ENCODE measurements at regions not wholly inside any gene's neighbourhood (a gene's known extent, or its start where the extent isn't known, plus 50 kb on each side); places are given as distances from the start of the nearest gene placed in this dataset.

DNA sequence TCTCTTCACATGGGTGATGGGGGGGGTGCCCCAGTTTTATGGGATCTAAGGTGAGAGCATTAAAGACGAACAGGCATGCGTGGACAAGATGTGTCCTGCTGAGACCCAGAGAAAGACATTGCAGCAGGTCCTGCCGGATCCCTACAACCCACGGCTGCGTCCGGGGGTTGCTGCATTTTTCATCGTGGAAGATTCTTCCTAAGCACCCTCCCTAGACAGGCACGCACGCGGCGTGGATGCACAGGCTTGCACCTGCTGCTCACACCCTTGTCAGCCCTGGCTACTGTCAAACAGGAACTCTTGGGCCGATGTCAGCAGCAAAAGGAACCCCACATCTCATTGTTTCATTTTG is 280.6 kb upstream of the RTL1 start:
- no peak for DNase-seq

DNA sequence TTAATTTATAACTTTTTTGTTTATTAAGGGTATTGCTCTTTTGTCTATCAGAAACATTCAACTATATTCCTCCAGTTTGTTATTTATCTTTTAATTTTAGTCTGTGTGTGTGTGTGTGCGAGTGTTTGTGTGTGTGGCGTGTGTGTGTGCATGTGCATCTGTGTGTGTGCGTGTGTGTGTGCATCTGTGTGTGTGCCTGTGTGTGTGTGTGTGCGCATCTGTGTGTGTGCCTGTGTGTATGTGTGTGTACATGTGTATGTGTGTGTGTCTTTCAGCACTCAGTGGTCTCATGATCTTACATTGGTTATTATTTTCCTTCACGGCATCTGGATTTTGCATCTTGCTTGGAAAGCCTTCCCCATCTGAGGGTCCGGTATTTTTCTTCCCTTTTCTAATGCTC is 281.1 kb upstream of the RTL1 start:
- no peak for DNase-seq

DNA sequence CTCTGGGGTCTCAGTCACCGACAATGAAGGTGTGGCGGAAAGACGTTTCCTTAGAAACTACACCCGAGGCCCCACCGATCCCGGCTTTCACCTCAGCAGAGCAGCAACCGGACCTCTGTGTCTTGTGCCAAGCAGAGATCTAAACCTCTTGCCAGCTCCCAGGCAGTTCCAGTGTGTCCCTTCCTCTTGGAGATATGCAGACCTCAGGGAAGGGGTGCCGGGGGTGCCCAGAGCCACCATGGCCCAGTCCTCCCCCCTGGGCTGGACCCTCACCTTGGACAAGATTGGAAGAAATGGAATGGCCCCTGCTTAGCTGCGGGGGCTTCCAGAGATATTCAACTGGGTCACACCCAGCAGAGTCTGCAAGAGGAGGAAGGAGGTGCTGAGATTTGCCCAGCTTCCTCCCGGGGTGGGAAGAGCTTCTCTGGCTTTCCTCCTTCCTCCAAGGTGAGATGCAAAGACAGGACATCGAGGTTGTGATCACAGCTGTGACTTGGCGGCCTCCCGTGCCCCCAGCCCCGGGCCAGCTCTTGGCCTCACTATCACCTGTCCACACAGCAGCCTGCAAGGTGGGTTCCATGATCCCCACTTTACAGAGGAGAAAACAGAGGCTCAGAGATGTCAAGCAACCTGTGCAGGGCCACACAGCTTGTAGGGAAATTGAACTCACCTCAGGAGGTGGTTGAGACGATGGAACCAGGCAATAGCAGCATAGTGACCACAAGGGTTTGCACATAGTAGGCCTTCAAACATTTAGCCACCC is 281.7 kb upstream of the RTL1 start:
- no peak for DNase-seq

DNA sequence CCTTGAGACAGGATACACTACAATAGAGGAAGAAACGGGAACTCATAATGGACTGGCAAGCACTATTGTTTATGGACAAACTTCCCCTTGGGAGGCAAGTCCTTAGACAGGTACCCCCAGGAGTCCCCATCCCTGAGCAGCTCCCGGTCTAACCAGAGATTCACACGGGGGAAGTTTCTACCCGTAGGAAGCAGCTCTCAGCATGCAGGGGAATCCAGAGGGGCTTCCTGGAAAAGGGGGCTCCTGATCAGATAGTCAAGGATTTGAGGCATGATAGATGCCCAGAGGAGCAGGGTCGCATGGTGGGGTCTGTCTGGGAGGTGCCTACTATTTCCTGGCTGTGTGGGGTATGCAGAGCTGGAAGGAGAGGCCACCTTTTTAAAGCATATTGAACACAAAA is 282.4 kb upstream of the RTL1 start:
- DNase-seq, result no peak

DNA sequence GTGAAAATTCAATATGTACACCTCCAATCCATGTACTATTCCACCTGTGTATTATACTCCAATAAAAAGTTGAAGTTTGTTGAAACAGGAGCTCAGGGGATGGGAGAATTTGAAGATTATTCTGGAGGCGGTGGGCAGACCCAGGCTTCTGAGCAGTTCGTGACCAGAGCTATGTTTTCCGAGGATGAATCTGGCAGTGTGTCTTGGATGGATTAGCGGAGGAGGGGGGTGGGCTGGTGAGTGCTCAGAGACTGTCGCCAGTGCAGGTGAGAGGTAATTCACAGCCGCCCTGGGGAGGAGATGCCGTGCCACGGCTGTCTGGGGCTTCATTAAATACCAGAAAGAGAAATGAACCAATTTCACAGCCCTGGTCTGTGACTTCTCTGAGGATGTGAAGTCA is 283.0 kb upstream of the RTL1 start:
- DNase-seq, result peak; percentile 82

DNA sequence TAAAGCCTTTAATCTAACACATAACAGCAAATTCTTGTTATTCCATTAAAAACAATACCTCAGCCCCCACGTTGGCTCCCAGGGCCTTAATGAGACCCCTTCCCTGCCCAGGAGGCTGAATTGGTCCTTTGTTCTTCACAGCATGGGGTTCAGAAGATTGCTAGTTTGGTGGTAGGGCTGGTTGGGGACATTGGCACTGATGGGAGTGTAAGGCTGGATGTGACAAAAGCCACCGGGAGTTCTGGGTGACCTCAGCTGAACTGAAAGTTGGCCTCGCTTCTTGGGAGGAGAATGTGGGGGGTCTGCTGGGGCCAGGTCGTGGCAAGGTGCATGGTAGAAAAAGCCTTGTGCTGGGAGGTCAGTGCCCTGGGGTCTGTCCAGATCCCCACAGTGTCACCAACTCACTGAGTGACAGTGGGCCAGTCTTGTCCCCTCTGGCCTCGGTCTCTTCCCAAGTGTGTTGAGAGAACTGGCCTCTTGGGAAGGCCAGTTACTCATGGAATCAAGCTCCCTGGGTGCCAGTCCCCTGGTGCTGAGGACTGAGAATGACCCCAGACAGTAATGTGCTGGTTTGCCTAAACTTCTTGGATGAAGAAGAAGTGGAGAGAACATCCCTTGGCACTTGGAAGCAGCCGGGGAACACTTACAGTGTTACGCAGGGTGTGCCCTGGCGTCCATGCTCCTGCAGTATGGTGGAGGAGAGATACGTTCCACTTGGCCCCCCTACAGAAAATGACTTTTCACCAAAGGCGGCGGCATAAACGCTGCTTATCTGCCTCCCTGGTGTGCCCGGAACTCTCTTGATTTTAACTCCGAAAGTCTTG is 283.7 kb upstream of the RTL1 start:
- DNase-seq, result peak; percentile 87

DNA sequence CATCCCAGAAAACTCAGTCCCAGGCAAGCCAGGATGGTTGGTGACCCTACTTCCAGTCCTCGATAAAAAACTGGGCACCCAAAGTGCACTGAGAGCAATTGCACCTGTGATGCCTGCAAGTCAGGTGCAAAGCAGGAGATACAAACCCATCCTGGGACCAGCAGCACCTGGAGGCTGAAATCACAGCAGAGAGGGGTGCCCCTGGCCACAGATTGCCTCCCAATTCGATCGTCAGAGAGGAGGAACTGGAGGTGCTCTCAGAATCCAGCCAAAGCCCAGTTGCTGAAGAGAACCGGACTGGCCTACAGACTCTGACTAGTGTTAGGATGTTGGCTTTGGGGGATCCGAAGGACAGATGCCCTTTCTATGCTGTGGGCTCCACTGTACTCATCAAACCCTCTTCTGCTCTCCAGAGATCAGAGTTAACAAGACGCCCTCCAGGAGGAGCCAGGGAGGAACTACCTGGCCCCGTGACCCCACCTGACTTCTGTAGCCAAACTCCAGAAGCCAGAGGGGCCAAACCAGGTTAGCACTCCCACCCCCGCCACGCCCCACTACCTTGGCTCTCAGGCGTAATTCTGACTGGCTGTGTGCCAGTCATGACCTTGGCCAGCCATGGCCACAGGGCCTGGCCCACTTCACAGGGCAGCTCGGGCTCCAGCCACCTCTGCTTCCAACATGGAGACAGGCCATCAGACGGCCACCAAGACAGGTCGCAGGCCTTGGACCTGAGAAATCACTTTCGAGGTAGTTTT is 284.5 kb upstream of the RTL1 start:
- DNase-seq, result no peak

DNA sequence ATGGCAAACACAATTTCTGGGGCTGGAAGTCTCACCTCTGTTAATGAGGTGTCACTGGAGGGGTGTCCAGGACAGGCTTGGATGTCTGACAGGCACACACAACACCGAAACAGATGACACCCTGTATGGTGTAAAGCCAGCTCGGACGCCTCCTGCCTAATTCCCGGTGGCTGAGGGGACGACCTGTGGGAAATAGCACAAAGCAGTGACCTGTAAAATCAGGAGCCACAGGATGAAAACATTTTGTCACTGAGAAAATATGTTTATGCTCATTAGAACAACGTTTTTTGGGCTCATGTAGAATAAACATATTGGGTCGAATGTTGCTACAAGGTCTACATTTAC is 285.0 kb upstream of the RTL1 start:
- no peak for DNase-seq

DNA sequence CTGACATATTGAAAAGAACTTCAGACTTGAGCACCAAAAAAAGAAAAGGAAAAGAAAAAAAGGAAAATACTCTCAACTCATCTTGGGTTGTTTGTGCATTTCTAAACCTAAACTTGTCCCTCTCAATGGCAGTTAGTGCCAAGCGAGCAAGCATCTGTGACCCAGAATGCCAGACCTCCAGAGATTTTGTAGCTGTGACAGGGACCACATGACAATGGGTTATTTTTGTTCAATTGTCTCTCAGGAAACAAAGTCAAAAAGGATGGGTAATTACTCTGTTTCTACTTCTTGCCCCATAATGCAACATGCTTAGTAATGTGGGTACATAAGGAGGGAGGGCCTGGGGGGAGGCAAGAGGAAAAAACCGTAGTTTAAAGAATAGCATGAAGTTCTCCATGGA is 285.7 kb upstream of the RTL1 start:
- DNase-seq, result no peak

DNA sequence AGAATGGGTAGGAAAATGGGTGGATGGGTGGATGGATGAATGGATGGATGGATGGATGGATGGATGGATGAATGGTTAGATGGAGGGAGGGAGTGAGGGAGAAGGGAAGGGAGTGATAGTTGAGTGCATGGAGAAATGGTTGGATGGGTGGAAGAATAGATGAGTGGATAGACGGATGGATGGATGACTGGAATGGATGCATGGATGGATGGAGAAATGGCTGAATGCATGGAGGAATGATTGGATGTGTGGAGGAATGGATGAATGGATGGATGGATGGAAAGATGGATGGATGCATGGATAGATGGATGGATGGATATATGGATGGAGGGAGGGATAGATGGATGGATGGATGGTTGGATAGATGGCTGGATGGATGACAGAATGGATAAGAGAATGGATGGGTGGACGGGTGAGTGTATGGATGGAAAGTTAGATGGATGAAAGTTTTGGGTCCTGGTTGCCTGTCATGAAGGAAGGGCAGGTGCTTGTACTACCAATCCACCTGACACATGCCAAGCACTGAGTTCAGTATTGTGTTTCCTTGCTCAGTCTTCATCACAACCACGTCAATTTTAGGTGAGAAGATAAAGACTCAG is 286.5 kb upstream of the RTL1 start:
- DNase-seq, result no peak

DNA sequence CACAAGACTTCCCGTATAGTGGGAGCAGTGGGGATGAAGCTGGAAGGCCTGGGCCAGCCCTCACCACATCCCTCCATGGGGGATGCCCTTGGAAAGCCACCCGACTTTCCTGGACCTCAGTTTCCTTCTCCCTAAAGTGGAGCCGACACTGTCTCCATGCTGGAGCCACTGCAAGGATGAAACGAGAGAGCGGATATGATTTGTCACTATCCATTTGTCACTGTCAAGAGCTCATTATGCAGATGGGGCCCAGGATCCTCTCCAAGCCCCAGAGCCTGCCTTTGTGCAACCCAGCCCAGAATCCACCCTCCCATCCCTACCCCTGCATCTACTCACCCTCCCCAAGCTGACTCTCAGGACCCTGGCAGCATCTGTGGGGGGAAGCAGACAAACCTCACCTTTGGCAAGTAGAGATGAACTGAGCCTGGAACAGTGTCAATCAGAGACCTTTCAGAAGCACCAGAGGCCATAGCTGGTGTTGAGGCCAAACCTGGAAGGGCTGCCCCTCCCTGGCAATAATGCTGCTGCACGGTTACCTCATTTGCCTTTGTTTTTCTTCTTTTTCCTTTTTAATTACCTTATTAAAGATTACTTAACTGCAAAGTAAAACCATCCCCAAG is 287.7 kb upstream of the RTL1 start:
- no peak for DNase-seq

DNA sequence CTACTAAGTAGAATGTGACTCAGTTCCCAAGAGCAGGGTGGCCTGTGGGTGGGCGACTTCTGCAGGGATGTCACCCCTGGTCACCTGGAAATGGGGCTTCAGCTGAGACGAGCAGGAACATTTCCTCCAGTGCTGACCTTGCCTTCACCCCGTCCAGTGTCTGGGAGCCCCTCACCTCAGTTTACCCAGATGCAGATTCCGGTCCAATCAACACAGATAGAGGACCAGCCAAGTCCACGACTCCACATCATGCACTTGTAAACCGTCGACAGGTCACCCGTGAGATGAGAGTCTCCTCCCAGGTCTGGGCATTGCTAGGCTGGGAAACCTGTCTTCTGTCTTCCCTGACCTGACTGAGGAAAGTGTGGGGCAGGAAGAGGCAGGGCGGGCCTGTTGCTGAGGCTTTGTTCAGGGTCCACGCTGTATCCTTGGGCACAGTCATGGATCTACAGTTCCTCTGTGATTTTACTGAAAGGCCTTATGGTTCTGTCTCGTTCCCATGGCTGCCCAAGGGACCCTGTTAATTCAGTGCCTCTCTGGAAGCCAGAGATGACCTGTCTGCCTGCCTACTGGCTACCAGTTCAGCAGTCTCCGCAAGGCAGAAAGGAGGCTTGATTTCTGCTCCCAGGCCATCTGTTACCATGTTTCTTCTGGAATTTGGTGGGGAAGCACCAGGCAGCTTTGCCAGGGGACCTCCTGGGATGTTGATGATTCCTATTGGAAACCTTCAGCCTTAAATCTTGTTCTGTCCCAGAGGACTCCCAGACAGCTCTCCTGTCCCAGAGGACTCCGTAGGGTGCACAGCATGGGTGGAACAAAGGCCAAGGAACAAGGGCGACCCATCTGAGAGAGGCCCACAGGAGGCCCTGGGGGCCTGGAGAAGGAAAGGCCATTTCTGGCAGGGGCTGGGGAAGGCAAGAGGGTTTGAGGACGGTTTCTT is 288.5 kb upstream of the RTL1 start:
- DNase-seq, result no peak

DNA sequence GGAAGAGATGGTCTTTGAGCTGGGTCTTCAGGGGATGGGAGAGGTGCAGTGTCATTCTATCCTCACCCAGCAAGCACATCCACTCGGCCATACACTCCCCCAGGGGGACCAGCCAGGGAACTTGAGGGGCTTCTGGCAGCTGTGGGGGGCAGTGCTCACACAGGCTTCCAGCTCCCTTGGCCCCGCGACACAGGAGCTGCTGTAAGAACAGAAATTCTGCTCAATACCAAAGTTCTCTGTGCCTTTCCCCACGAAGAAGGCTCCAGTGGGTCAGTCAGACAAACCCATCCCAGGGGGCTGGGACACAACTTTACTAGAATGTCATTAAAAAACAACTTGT is 289.1 kb upstream of the RTL1 start:
- no peak for DNase-seq

DNA sequence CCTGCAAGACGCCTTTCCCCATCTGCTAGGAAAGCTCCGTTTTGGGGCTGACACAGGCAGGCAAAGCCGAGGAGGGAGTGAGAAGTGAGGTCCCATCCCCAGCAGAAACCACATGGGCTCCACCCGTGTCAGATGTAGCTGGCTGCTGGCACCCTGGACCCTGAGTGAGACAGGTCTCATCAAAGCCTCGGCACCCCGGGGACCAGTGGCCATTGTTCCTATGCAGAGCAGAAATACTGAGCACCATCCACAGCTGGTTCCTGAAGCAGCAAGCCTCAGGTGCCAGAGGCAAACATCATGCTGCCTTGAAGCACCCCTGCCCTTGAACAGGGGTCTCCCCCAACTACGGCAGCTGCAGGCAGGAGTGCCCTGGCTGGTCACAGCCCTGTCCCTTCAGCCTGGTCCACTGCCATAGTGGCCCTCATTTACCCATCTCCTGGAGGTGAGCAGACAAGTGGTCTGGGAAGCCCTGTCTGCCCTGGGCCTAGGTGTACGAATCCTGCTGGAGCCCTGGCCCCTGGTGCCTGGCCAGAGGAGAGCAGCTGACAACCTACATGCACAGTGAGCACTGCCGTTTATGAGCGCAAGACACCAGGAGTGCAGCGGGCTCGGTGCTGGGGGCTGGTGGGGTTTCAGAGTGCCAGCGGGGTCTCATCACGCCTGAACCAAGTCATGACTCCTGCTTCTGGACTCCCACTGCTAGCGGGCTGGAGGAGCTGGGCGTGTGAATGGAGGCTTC is 289.8 kb upstream of the RTL1 start:
- DNase-seq, result peak; percentile 43

DNA sequence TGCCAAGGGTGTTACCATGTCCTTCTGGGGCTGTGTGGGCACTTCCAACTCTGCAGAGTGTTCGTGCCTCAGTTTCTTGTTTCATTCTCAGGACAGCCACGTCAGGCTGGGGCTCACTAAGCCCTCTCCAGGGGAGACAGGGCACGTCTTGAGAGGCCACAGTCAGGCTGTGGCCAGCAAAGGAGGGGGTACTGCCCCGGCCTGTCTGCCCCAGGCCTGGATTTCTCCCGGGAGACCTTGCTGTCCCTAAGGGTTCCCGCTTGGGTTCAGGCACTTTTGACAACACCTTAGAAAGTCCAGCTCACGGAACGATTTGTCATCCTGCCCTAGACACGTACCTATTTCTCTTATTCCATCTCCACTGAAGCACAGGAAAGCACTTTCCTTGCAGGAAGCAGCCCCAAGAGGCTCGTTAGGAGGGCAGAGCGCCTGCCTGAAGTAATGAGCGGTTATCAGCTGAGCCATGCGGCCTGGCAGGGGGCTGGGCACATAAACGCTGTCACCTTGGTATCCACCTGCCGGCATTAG is 290.4 kb upstream of the RTL1 start:
- DNase-seq, result peak; percentile 99

DNA sequence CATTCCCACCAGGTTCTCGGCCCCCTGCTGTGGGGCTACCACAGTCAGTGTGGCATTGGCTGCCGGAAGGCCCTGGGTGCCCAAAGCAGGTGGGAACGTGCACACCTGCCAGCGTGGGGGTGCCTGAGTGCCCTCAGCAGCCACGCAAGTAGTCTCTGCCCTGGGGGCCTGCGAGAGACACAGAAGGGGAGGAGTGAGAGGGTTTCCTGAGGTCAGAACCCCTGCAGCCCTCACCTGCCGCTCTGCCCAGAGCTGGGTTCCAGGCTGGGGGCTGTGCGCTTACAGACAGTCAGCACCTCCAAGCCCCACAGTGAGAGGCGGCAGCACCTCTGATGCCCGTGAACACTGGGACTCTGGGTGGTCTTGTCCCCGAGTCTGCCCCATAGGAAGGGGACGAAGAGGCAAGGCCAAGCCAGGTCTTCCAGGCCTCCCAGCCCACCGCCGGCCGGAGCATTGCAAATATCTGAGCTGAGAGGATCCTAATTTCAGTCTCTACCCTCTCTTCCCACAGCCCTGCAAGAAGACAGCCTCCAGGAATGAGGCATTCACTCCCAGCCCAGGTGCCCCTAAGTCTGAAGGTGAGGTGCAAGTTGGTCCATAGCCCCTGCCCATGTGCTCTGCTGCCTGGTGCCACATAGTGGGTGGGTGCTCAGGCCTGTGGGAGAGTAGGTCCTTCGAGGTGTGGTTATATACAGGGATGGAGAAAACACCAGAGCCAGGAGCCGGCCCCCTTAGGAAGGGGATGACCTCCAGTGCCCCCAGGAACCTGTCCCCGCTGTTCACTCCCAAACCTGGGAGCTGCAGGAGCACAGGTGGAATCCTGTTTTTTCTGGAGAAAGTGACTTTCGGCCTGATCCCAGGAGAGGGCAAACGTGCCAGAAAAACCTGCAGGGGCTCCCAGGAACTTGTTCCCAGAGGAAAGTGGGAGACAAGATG is 291.1 kb upstream of the RTL1 start:
- DNase-seq, result no peak

DNA sequence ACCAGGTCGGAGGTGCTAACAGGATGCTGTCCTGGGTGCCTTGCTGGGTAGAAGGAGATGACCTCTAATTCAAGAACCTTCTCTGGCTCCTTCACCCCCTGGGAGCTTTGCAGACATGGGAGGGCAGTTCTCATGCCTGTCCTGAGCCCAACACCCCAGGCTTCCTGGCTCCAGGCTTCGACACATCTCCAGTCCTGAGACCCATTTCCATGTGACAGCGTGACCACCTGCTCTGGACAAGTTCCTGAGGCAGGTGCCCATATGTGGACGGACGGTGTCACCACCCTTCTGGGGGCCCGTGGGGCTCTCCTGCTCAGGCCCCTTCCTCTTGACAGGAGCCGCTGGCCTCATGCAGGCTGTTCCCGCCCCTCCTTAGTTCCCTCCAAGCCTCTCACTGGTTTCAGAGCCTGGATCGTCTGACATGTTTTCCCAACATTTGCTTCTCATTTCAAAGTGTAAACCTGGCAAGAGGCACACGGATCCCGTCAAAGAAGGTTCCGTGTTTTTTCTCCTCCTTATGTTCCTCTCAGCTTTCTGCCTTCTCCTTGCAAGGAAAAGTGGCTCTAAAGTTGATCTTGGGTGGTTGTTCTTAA is 291.9 kb upstream of the RTL1 start:
- DNase-seq, result no peak

DNA sequence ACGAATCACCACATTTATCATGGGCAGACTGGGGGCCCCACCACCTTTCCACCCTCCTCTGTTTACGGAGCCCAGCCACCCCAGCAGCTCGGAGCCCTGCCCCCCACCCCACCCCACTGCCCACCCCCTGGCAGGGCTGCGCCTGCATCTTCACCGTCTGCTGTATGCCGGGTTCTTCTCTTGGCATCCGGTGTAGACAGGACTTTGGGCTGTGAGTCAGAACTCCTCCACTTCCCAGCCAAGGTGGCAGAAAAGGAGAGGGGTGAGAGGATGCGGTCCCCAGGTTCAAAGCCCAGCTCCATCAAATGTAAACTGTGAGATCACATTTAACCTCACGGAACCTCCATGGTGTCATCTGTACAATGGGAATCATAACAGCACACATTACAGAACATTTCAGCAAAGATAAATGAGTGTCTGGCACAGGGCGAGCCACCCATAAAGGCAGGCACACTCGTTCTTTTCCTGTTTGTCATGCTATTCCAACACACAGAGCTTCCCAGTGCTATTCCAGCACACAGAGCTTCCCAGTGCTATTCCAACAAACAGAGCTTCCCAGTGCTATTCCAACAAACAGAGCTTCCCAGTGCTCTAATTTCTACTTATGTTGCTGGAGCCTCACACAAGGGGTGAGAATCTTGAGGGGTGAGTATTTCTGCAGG is 292.7 kb upstream of the RTL1 start:
- DNase-seq, result no peak

Data from COR-L47 (cell line).